Parathyroid adenoma (tissue), 2 donors: ENCODE measurements at regions not wholly inside any gene's neighbourhood (a gene's known extent, or its start where the extent isn't known, plus 50 kb on each side); places are given as distances from the start of the nearest gene placed in this dataset.

ENCODE experiments used
- H2AFZ ChIP-seq: fragments of 300-600 bp; sonication (generic); one replicate; pipeline ENCODE4 v1.7.0; 2017; ENCODE audit warnings: antibody characterized with exemption, mild to moderate bottlenecking
- H3K27ac ChIP-seq: fragments of 300-600 bp; sonication (generic); one replicate; pipeline ENCODE4 v1.7.0; 2017
- H3K27me3 ChIP-seq: fragments of 300-600 bp; sonication (generic); one replicate; pipeline ENCODE4 v1.7.0; 2017; ENCODE audit warnings: low read length; ENCODE audit not compliant: control insufficient read depth, insufficient read depth
- H3K36me3 ChIP-seq: fragments of 300-600 bp; sonication (generic); one replicate; pipeline ENCODE4 v1.7.0; 2017; ENCODE audit warnings: low read length; ENCODE audit not compliant: control insufficient read depth, insufficient read depth
- H3K4me1 ChIP-seq: fragments of 300-600 bp; sonication (generic); one replicate; pipeline ENCODE4 v1.7.0; 2017; ENCODE audit warnings: control low read depth
- H3K4me2 ChIP-seq: fragments of 300-600 bp; sonication (generic); one replicate; pipeline ENCODE4 v1.7.0; 2017; ENCODE audit warnings: low read length
- H3K4me3 ChIP-seq: fragments of 300-600 bp; sonication (generic); one replicate; pipeline ENCODE4 v1.7.0; 2017; ENCODE audit warnings: low read depth, low read length
- H3K79me2 ChIP-seq: fragments of 300-600 bp; sonication (generic); one replicate; pipeline ENCODE4 v1.7.0; 2017; ENCODE audit warnings: control low read depth
- H3K9ac ChIP-seq: fragments of 300-600 bp; sonication (generic); one replicate; pipeline ENCODE4 v1.7.0; 2017; ENCODE audit warnings: mild to moderate bottlenecking
- H3K9me3 ChIP-seq: fragments of 300-600 bp; sonication (generic); one replicate; pipeline ENCODE4 v1.7.0; 2017; ENCODE audit warnings: low read length; ENCODE audit not compliant: control insufficient read depth
- CTCF ChIP-seq: fragments of 300-600 bp; sonication (generic); IDR thresholded peaks from one replicate; pipeline ENCODE4 v1.7.0; 2017; ENCODE audit warnings: antibody characterized with exemption, mild to moderate bottlenecking
- donor health status: primary hyperparathyroidism.

- H3K9me3 ChIP-seq, result no peaks in the 10 kb centered on the region
- no peaks in the 10 kb centered on the region for H3K27me3 ChIP-seq
- no peak overlapping the region for H2AFZ ChIP-seq
- TF ChIP-seq CTCF, result no peak
- no peaks in the 10 kb centered on the region for H3K36me3 ChIP-seq
- no peaks in the 10 kb centered on the region for H3K4me1 ChIP-seq
- H3K4me2 ChIP-seq, result no peak overlapping the region
- no peak overlapping the region for H3K4me3 ChIP-seq
- H3K27ac ChIP-seq, result no peak overlapping the region
- no peak overlapping the region for H3K9ac ChIP-seq
- H3K79me2 ChIP-seq, result no peaks in the 10 kb centered on the region
Observed at GRCh38 chr3:67906261-67906660, 251.8 kb upstream of the SUCLG2 start.

GRCh38 chr3:67901681-67902080, 247.3 kb upstream of the SUCLG2 start:
- Histone ChIP-seq H3K4me1 (no peaks in the 10 kb centered on the region), H3K27me3 (no peaks in the 10 kb centered on the region), H3K79me2 (no peaks in the 10 kb centered on the region), H3K27ac (no peak overlapping the region), H3K9ac (no peak overlapping the region), H2AFZ (no peak overlapping the region), H3K4me3 (no peak overlapping the region), H3K36me3 (no peaks in the 10 kb centered on the region), H3K4me2 (no peak overlapping the region), H3K9me3 (no peaks in the 10 kb centered on the region)
- TF ChIP-seq CTCF, result no peak

- no peak for TF ChIP-seq CTCF
- no peaks in the 10 kb centered on the region for H3K9me3 ChIP-seq
- H3K4me1 ChIP-seq, result no peaks in the 10 kb centered on the region
- no peak overlapping the region for H3K9ac ChIP-seq
- H3K27ac ChIP-seq, result no peak overlapping the region
- no peak overlapping the region for H3K4me3 ChIP-seq
- H3K36me3 ChIP-seq, result no peaks in the 10 kb centered on the region
- no peak overlapping the region for H2AFZ ChIP-seq
- no peaks in the 10 kb centered on the region for H3K79me2 ChIP-seq
- H3K4me2 ChIP-seq, result no peak overlapping the region
- H3K27me3 ChIP-seq, result no peaks in the 10 kb centered on the region
Observed at GRCh38 chr3:67898916-67899315, 244.5 kb upstream of the SUCLG2 start.

GRCh38 chr3:67897351-67898336, 243.2 kb upstream of the SUCLG2 start:
- no peak overlapping the region for H2AFZ ChIP-seq

More at GRCh38 chr3:67897351-67898336, 243.2 kb upstream of the SUCLG2 start:
- Histone ChIP-seq H3K4me3 (no peak overlapping the region), H3K79me2 (no peaks in the 10 kb centered on the region), H3K4me2 (no peak overlapping the region), H3K36me3 (no peaks in the 10 kb centered on the region), H3K9me3 (no peaks in the 10 kb centered on the region), H3K4me1 (no peaks in the 10 kb centered on the region), H3K9ac (no peak overlapping the region), H3K27ac (no peak overlapping the region), H3K27me3 (no peaks in the 10 kb centered on the region)
- TF ChIP-seq CTCF, result no peak
